Loucy (cell line): ENCODE measurements at regions not wholly inside any gene's neighbourhood (a gene's known extent, or its start where the extent isn't known, plus 50 kb on each side); places are given as distances from the start of the nearest gene placed in this dataset.

Experiments
- CTCF ChIP-seq: fragments of 200-600 bp; sonication (generic); conservative IDR thresholded peaks from 2 replicates; pipeline ENCODE4 v1.5.1; 2014; ENCODE audit warnings: mild to moderate bottlenecking, antibody characterized with exemption, low read length
- EZH2phosphoT487 ChIP-seq: fragments of 200-600 bp; IDR thresholded peaks from 2 replicates; pipeline ENCODE4 v1.6.1; 2018; ENCODE audit warnings: antibody characterized with exemption, mild to moderate bottlenecking, moderate library complexity, borderline replicate concordance

- TF ChIP-seq CTCF (no peak), EZH2phosphoT487 (no peak)
Measured at GRCh38 chr1:172883844-172884243, 166.9 kb downstream of the TNFSF18 start.
